ENCODE measurements at regions not wholly inside any gene's neighbourhood (a gene's known extent, or its start where the extent isn't known, plus 50 kb on each side); places are given as distances from the start of the nearest gene placed in this dataset.

- TF ChIP-seq EZH2phosphoT487 (IDR thresholded peaks at IDR 0.05; ENCODE audit: borderline replicate concordance, low read length) (no peak), CTCF (IDR thresholded peaks at IDR 0.05; ENCODE audit: low read depth, low read length, poor library complexity, severe bottlenecking) (no peak)
Measured at GRCh38 chr12:11968516-11968915, 102.2 kb upstream of the BCL2L14 start.
